ENCODE measurements at regions not wholly inside any gene's neighbourhood (a gene's known extent, or its start where the extent isn't known, plus 50 kb on each side); places are given as distances from the start of the nearest gene placed in this dataset.

DNA sequence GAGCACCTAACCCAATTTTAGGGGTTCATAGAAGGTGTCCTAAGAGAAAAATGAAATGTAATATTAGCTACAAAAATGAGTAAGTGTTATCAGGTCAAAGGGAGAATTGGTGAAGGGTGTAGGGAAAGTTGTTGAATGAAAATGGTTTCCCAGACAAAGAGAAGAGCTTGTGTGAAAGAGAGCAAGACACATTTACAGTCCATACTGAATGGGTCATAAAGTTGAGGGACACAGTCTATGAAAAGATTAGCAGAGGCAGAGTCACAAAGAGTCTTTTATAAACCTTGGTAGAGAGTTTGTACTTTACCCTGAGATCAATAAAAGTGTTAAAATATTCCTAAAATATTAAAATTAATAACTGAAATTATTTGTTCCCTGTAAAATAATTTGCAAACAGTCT, 759.4 kb downstream of the DIAPH3 start:
- TF ChIP-seq CTCF (conservative IDR thresholded peaks at IDR 0.05 in 1 of 2, IDR thresholded peaks at IDR 0.05 in 1 of 2; ENCODE audit: extremely low read depth in 1 of 2, insufficient read depth in 1 of 2, low read depth in 1 of 2, low read length in 2 of 2) (no peak), EZH2 (IDR thresholded peaks at IDR 0.05; ENCODE audit: borderline replicate concordance, low read length) (no peak)

All from mammary epithelial cell (primary cell).